ENCODE measurements at regions not wholly inside any gene's neighbourhood (a gene's known extent, or its start where the extent isn't known, plus 50 kb on each side); places are given as distances from the start of the nearest gene placed in this dataset.
A peak's percentile ranks its signal among the peaks of the same experiment; 100 is the strongest.

GRCh38 chr11:27195837-27196202 lies 155.2 kb downstream of the BBOX1 start:
- DNase-seq (ENCODE audit: low read depth in 4 of 4, low spot score in 1 of 4), result no peak

- DNase-seq (ENCODE audit: low read depth in 4 of 4, low spot score in 1 of 4), result no peak
Measured at GRCh38 chr11:27194976-27195375, 154.4 kb downstream of the BBOX1 start.

- no peak for DNase-seq (ENCODE audit: low read depth in 4 of 4, low spot score in 1 of 4)
Measured at GRCh38 chr11:27193434-27194225, 153.0 kb downstream of the BBOX1 start.

GRCh38 chr11:27192184-27192583 lies 151.6 kb downstream of the BBOX1 start:
- DNase-seq (ENCODE audit: low read depth in 4 of 4, low spot score in 1 of 4), result no peak

GRCh38 chr11:27191639-27192038 lies 151.0 kb downstream of the BBOX1 start:
- no peak for DNase-seq (ENCODE audit: low read depth in 4 of 4, low spot score in 1 of 4)

GRCh38 chr11:27188696-27189095 lies 148.1 kb downstream of the BBOX1 start:
- no peak for DNase-seq (ENCODE audit: low read depth in 4 of 4, low spot score in 1 of 4)

- DNase-seq (ENCODE audit: low read depth in 4 of 4, low spot score in 1 of 4), result no peak
Measured at GRCh38 chr11:27187848-27188621, 147.4 kb downstream of the BBOX1 start.

- DNase-seq (ENCODE audit: low read depth in 4 of 4, low spot score in 1 of 4), result no peak
Measured at GRCh38 chr11:27187075-27187847, 146.6 kb downstream of the BBOX1 start.

GRCh38 chr11:27186580-27186979 lies 146.0 kb downstream of the BBOX1 start:
- DNase-seq (ENCODE audit: low read depth in 4 of 4, low spot score in 1 of 4), result no peak

- DNase-seq (ENCODE audit: low read depth in 4 of 4, low spot score in 1 of 4), result no peak
Measured at GRCh38 chr11:27184458-27185312, 144.1 kb downstream of the BBOX1 start.

GRCh38 chr11:27183672-27184457 lies 143.2 kb downstream of the BBOX1 start:
- DNase-seq (ENCODE audit: low read depth in 4 of 4, low spot score in 1 of 4), result peak in 3 of 4 experiments; percentile 1 to 12 (median 7)

GRCh38 chr11:27179334-27179733 lies 138.7 kb downstream of the BBOX1 start:
- DNase-seq (ENCODE audit: low read depth in 4 of 4, low spot score in 1 of 4), result no peak

GRCh38 chr11:27178859-27179258 lies 138.2 kb downstream of the BBOX1 start:
- DNase-seq (ENCODE audit: low read depth in 4 of 4, low spot score in 1 of 4), result no peak

Data from stimulated activated CD4-positive, alpha-beta T cell treated with anti-CD3 and anti-CD28 coated beads, Interleukin-1b, Interleukin-23, amount 100 ng/mL, for 24 hours (primary cell).